Naive B cell (primary cell): ENCODE measurements at regions not wholly inside any gene's neighbourhood (a gene's known extent, or its start where the extent isn't known, plus 50 kb on each side); places are given as distances from the start of the nearest gene placed in this dataset.
A peak's percentile ranks its signal among the peaks of the same experiment; 100 is the strongest.
"Not testable (repeated sequence)": the region's sequence is repeated elsewhere in the genome, so short reads cannot be mapped to it uniquely, and the experiment has no call there.

Experiments
- ATAC-seq, 2 donors: fragments of 150-1000 bp; cut with Tn5 transposase; 2 replicates each; pipeline ENCODE4 v1.10.0; 2021; ENCODE audit warnings: low read depth in 2 of 2, mild to moderate bottlenecking in 2 of 2, moderate library complexity in 2 of 2
- DNase-seq: peaks from one replicate; pipeline ENCODE4 v3.0.0; 2022
- H3K27ac Mint-ChIP-seq, 6 donors: one replicate each; pipeline ENCODE4 v1.8.0; 2020 to 2022; ENCODE audit warnings: mild to moderate bottlenecking in 6 of 6, mixed read lengths in 6 of 6, moderate library complexity in 5 of 6, inconsistent platforms in 2 of 6
- H3K27me3 Mint-ChIP-seq, 3 donors: one replicate each; pipeline ENCODE4 v1.8.0; 2021 to 2022; ENCODE audit warnings: mixed read lengths in 3 of 3, mild to moderate bottlenecking in 1 of 3
- H3K36me3 Mint-ChIP-seq, 2 donors: one replicate each; pipeline ENCODE4 v1.8.0; 2020 to 2022; ENCODE audit warnings: mixed read lengths in 2 of 2, inconsistent platforms in 1 of 2, mild to moderate bottlenecking in 1 of 2
- H3K4me1 Mint-ChIP-seq, 3 donors: one replicate each; pipeline ENCODE4 v1.8.0; 2020 to 2022; ENCODE audit warnings: mixed read lengths in 3 of 3, inconsistent platforms in 1 of 3, mild to moderate bottlenecking in 1 of 3, moderate library complexity in 1 of 3
- H3K4me3 Mint-ChIP-seq, 8 donors: one replicate each; pipeline ENCODE4 v1.8.0; 2020 to 2022; ENCODE audit warnings: mild to moderate bottlenecking in 8 of 8, mixed read lengths in 8 of 8, moderate library complexity in 8 of 8, inconsistent platforms in 2 of 8
- H3K9me3 Mint-ChIP-seq, 7 donors: one replicate each; pipeline ENCODE4 v1.8.0; 2020 to 2022; ENCODE audit warnings: mixed read lengths in 7 of 7, mild to moderate bottlenecking in 5 of 7, inconsistent platforms in 2 of 7, moderate library complexity in 1 of 7

GRCh38 chr1:200291106-200291505 lies 118.7 kb downstream of the ZNF281 start:
- no peak for ATAC-seq
- peaks cover 16 to 34% (median 19%) of the 10 kb centered on the region in 3 donors for H3K4me1 Mint-ChIP-seq

GRCh38 chr1:200290010-200290685 lies 119.7 kb downstream of the ZNF281 start:
- H3K9me3 Mint-ChIP-seq, result peaks cover 0 to 2% (median 0%) of the 10 kb centered on the region in 7 donors
- ATAC-seq (no peak), DNase-seq (no peak)
- H3K27ac Mint-ChIP-seq, result no peak overlapping the region
- H3K4me1 Mint-ChIP-seq, result peaks cover 21 to 43% (median 28%) of the 10 kb centered on the region in 3 donors
- H3K4me3 Mint-ChIP-seq, result peak overlapping the region in 1 of 8 donors; percentile 45
- H3K36me3 Mint-ChIP-seq, result no peaks in the 10 kb centered on the region
- no peaks in the 10 kb centered on the region for H3K27me3 Mint-ChIP-seq

More at GRCh38 chr1:200291106-200291505, 118.7 kb downstream of the ZNF281 start:
- Mint-ChIP-seq H3K36me3 (no peaks in the 10 kb centered on the region), H3K27ac (peak overlapping the region in 1 of 6 donors; percentile 38), H3K4me3 (no peak overlapping the region), H3K9me3 (no peaks in the 10 kb centered on the region), H3K27me3 (no peaks in the 10 kb centered on the region)
- DNase-seq, result no peak

GRCh38 chr1:200288226-200288625 lies 121.6 kb downstream of the ZNF281 start:
- H3K4me3 Mint-ChIP-seq, result no peak overlapping the region
- peaks cover 0 to 2% (median 0%) of the 10 kb centered on the region in 7 donors for H3K9me3 Mint-ChIP-seq
- H3K4me1 Mint-ChIP-seq, result peaks cover 26 to 41% (median 34%) of the 10 kb centered on the region in 3 donors

GRCh38 chr1:200284236-200284635 lies 125.6 kb downstream of the ZNF281 start:
- H3K4me3 Mint-ChIP-seq, result peak overlapping the region in 2 of 8 donors; percentile 25 to 49
- ATAC-seq, H3K36me3 Mint-ChIP-seq, DNase-seq, H3K9me3 Mint-ChIP-seq, H3K27me3 Mint-ChIP-seq: not testable (repeated sequence)
- H3K27ac Mint-ChIP-seq, result peak overlapping the region in 1 of 6 donors; percentile 83
- H3K4me1 Mint-ChIP-seq, result peaks cover 26 to 36% (median 35%) of the 10 kb centered on the region in 3 donors

More at GRCh38 chr1:200288226-200288625, 121.6 kb downstream of the ZNF281 start:
- no peaks in the 10 kb centered on the region for H3K36me3 Mint-ChIP-seq
- H3K27ac Mint-ChIP-seq, result peak overlapping the region in 1 of 6 donors; percentile 21
- DNase-seq (no peak), ATAC-seq (no peak)
- H3K27me3 Mint-ChIP-seq, result no peaks in the 10 kb centered on the region

- Mint-ChIP-seq H3K4me3 (no peak overlapping the region), H3K27ac (no peak overlapping the region), H3K9me3 (peaks cover 0 to 2% (median 0%) of the 10 kb centered on the region in 7 donors), H3K27me3 (no peaks in the 10 kb centered on the region), H3K36me3 (no peaks in the 10 kb centered on the region), H3K4me1 (peaks cover 26 to 35% (median 31%) of the 10 kb centered on the region in 3 donors)
- peak; percentile 17 to 28 for ATAC-seq
- no peak for DNase-seq
Measured at GRCh38 chr1:200282497-200283122, 127.2 kb downstream of the ZNF281 start.

- ATAC-seq (no peak), DNase-seq (no peak)
- no peaks in the 10 kb centered on the region for H3K36me3 Mint-ChIP-seq
- no peak overlapping the region for H3K27ac Mint-ChIP-seq
- peaks cover 0 to 2% (median 0%) of the 10 kb centered on the region in 7 donors for H3K9me3 Mint-ChIP-seq
- H3K4me1 Mint-ChIP-seq, result peaks cover 19 to 29% (median 20%) of the 10 kb centered on the region in 3 donors
- H3K4me3 Mint-ChIP-seq, result no peak overlapping the region
- H3K27me3 Mint-ChIP-seq, result peaks cover 0 to 3% (median 0%) of the 10 kb centered on the region in 3 donors
Measured at GRCh38 chr1:200281201-200281835, 128.5 kb downstream of the ZNF281 start.

- Mint-ChIP-seq H3K9me3 (peaks cover 0 to 1% (median 0%) of the 10 kb centered on the region in 7 donors), H3K4me3 (peak overlapping the region in 1 of 8 donors; percentile 2)
- no peak for ATAC-seq
Measured at GRCh38 chr1:200279810-200280411, 129.9 kb downstream of the ZNF281 start.

GRCh38 chr1:200275816-200276453 lies 133.9 kb downstream of the ZNF281 start:
- peaks cover 0 to 7% (median 0%) of the 10 kb centered on the region in 3 donors for H3K27me3 Mint-ChIP-seq
- H3K4me3 Mint-ChIP-seq, result no peak overlapping the region
- H3K36me3 Mint-ChIP-seq, result no peaks in the 10 kb centered on the region
- H3K9me3 Mint-ChIP-seq, result peaks cover 0 to 1% (median 0%) of the 10 kb centered on the region in 7 donors
- ATAC-seq, result no peak
- DNase-seq, result no peak
- H3K4me1 Mint-ChIP-seq, result peaks cover 0 to 7% (median 5%) of the 10 kb centered on the region in 3 donors
- H3K27ac Mint-ChIP-seq, result no peak overlapping the region

More at GRCh38 chr1:200279810-200280411, 129.9 kb downstream of the ZNF281 start:
- peaks cover 0 to 7% (median 0%) of the 10 kb centered on the region in 3 donors for H3K27me3 Mint-ChIP-seq
- H3K4me1 Mint-ChIP-seq, result peaks cover 5 to 15% (median 11%) of the 10 kb centered on the region in 3 donors
- peak overlapping the region in 4 of 6 donors; percentile 0 to 67 (median 62) for H3K27ac Mint-ChIP-seq
- DNase-seq, result no peak
- no peaks in the 10 kb centered on the region for H3K36me3 Mint-ChIP-seq

GRCh38 chr1:200275415-200275814 lies 134.4 kb downstream of the ZNF281 start:
- Mint-ChIP-seq H3K36me3 (no peaks in the 10 kb centered on the region), H3K27ac (no peak overlapping the region)

GRCh38 chr1:200274116-200274515 lies 135.7 kb downstream of the ZNF281 start:
- peaks cover 7 to 11% (median 8%) of the 10 kb centered on the region in 3 donors for H3K4me1 Mint-ChIP-seq
- no peak overlapping the region for H3K4me3 Mint-ChIP-seq
- DNase-seq, result no peak
- H3K27me3 Mint-ChIP-seq, result peaks cover 0 to 7% (median 0%) of the 10 kb centered on the region in 3 donors
- no peaks in the 10 kb centered on the region for H3K9me3 Mint-ChIP-seq
- no peaks in the 10 kb centered on the region for H3K36me3 Mint-ChIP-seq
- H3K27ac Mint-ChIP-seq, result peak overlapping the region in 1 of 6 donors; percentile 25
- ATAC-seq, result no peak

More at GRCh38 chr1:200275415-200275814, 134.4 kb downstream of the ZNF281 start:
- DNase-seq, result no peak
- no peak for ATAC-seq
- Mint-ChIP-seq H3K27me3 (peaks cover 0 to 7% (median 0%) of the 10 kb centered on the region in 3 donors), H3K9me3 (peaks cover 0 to 1% (median 0%) of the 10 kb centered on the region in 7 donors), H3K4me1 (peaks cover 0 to 7% (median 5%) of the 10 kb centered on the region in 3 donors), H3K4me3 (no peak overlapping the region)

- peak overlapping the region in 1 of 6 donors; percentile 13 for H3K27ac Mint-ChIP-seq
- H3K4me3 Mint-ChIP-seq, result no peak overlapping the region
- ATAC-seq (no peak), DNase-seq (no peak)
- H3K36me3 Mint-ChIP-seq, result no peaks in the 10 kb centered on the region
- peaks cover 8 to 13% (median 11%) of the 10 kb centered on the region in 3 donors for H3K4me1 Mint-ChIP-seq
- no peaks in the 10 kb centered on the region for H3K9me3 Mint-ChIP-seq
- peaks cover 0 to 7% (median 0%) of the 10 kb centered on the region in 3 donors for H3K27me3 Mint-ChIP-seq
Measured at GRCh38 chr1:200272481-200273068, 137.3 kb downstream of the ZNF281 start.

- ATAC-seq, result no peak
- Mint-ChIP-seq H3K27me3 (no peaks in the 10 kb centered on the region), H3K4me3 (no peak overlapping the region), H3K9me3 (no peaks in the 10 kb centered on the region), H3K27ac (no peak overlapping the region), H3K4me1 (peaks cover 17 to 23% (median 19%) of the 10 kb centered on the region in 3 donors), H3K36me3 (no peaks in the 10 kb centered on the region)
- DNase-seq, result no peak
Measured at GRCh38 chr1:200269256-200269655, 140.6 kb downstream of the ZNF281 start.
